Inferior parietal cortex (tissue), 1 donor: ENCODE measurements at regions not wholly inside any gene's neighbourhood (a gene's known extent, or its start where the extent isn't known, plus 50 kb on each side); places are given as distances from the start of the nearest gene placed in this dataset.

Experiments used
- DNase-seq: peaks from one replicate; pipeline ENCODE4 v3.0.0-alpha.2; 2016; ENCODE audit errors: extremely low spot score

DNA sequence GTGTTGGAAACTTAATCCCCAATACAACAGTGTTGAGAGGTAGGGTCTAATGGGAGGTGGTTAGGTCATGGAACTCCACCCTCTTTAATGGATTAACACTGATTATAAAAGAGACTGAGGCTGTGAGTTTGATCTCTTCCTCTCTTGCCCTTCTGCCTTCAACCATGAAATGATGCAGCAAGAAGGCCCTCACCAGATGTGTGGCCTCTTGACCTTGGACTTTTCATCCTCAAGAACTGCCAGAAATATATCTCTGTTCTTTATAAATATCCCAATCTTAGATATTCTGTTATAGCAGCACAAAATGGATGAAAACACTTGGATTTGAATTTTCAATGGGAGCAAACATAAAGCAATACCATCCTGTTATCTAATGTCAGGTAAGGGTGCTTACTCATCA lies 67.6 kb downstream of the NMUR2 start:
- no peak for DNase-seq

DNA sequence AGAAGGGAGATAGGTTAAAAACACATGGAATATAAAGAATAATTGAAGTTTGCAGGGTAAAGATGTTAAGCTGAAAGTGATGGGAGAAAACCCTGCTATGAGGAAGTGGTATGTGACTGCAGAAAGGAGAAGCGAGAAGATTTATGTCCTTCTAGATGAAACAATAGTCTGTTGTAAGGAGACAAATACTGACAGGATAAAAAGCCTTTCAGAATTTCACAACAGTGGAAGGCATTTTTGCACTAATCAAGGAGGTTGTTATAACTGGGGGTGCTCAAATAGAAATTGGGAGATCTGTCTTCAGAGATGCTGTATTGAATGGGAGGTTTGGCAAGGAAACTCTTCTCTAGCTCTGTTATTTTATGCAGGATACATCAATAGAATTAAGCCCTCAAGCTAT lies 69.6 kb downstream of the NMUR2 start:
- peak; percentile 17 for DNase-seq

DNA sequence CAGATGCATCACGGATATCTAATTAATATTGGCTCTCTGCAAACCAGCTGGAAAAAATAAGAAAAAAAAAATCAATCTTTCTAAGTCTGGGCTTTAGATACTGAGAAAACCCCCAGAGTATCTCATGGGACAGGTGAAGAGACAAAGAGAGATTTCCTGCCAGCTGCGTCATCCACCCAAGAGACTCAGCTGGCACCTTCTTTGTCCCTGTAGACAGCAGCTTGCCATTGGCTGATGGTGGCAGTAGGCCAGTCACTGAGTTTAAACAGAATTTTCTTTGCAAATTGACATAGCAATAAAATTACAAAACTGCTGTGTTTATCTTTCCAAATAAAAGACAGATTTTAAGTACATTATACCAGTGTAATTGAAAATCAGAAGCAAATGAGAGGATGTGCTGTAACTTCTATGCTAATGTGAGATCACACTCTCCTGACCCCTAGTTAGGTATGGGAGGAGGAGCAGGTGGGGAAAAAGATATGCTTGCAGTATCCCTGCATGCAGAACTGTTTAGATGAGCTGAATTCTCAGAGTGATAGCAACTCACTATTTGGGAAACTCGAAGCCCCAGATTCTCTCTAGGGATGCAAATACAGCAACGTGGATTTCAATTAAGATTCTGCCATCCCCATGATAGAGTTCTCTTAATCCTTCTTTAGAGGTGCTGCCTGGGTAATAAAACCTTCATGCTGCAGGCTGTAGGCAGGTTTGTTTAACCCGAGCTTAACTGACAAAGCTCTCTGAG lies 72.2 kb downstream of the NMUR2 start:
- no peak for DNase-seq

DNA sequence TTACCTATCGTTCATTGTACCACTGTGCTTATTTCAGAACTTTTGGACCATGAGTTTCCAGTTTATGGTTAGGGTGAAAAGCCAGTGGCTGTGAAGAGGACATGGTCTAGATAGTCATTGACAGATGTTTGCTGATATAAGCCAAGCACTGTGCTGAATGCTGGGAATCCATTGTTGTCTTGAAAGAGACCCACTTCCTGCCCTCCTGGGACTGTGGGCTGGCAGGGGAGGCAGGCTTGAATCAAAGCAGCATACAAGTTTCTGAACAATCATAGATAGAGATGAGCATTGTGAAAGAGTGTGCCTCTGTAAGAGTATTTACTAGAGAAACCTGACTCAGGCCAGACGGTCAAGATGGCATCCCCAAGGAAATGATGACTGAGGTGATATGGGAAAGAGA lies 73.4 kb downstream of the NMUR2 start:
- DNase-seq, result no peak

DNA sequence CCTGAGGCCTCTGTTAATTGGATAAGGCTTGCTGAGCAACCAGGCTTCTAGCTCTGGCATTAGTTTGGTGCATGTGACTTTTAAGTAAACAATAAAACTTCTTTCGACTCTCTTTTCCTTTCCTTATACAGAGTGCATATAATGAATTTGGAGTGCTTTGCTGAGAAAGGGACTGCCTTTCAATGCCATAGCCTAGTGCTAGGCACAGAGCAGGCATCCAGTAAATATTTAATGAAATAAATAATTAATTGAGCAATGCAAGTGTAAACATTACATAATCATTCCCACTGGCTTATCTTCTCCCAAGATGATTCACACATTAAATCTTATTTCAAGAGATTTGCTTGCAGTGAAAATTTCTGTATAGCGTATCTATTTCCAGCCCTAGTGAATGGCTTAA lies 74.1 kb downstream of the NMUR2 start:
- no peak for DNase-seq

DNA sequence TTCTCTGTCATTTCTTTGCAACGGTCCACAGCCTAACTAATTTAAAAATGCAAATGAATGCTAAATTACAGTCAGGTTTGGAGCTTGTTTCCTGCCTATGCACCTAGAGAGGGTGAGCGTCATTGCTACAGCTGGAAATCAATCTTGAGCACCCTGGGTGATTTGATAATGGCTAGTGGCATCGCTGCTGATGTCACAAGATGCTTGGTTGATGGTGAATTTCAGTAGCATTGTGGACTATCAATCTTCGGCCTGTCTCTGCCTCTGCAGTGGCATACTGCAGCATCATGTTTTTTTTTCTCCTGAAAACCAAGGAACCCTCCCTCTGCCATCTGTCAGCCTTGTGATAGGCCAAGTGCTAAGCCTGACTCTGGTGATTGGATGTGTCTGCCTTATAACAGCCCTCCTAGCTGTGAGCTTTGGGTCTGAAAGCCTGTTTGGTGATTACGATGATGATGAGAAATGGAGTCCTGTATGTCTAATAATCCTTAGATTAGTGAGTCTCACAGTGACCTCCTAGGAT lies 75.3 kb downstream of the NMUR2 start:
- no peak for DNase-seq

DNA sequence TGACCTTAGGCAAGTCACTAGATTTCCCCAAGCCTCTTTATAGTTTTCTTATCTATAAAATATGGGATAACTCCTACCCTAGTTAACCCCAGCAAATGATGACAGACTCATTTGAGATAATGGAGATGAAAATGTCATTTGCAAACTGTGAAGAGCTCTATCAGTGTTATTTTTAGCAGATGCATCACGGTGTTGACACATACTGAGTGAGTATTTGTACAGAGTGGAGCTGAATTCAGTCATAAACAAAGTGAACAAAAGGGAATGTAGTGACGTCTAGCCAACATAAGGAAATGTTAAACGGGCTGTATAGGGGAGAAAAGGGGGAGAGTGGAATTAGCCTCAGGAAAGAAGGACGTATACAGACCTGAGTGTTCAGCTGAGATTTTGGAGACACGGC lies 75.9 kb downstream of the NMUR2 start:
- no peak for DNase-seq

DNA sequence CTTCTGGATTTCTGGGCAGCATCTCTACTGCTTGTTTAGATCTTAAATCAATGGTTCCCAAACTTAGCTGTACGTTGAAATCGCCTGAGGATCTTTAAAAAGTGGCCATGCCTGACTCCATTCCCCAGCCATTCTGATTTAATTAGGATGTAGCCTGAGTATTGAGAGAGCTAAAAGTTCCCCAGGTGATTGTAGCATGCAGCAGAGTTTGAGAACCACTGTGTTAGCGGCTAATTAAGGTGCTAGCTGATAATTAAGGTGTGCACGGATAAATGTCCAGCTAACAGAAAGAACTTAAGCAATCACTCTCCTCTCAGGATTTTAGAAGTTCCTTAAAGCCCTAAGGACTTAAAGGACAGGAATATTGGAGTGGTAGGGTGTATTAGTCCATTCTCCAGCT lies 89.1 kb downstream of the NMUR2 start:
- no peak for DNase-seq

DNA sequence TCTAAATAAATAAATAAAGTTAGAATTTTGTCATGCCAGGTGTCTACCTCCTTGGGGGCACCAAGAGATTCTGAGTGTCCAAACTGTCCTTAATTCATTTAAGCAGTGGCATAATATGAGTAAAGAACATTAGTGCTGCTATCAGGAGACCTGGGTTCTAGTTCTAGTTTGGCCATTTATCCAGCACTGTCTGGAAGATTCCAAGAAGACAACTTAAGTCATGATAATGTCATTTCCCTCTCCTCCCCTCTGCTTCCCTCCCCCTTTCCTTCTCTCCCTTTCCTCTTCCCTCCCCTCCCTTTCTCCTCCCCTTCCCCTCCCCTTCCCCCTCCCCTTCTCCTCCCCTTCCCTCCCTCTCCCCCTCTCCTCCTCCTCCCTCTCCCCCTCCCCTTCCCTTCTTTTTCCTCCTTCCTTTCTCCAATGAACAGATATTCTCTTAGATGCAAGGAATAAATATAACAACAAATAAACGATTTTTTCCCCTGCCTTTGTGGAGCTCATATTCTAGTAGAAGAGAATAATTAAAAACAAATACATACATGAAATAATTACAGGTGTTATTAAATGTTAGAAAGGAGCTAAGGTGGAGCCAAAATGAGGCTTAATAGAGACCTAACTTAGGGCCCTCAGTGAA lies 90.8 kb downstream of the NMUR2 start:
- no peak for DNase-seq

DNA sequence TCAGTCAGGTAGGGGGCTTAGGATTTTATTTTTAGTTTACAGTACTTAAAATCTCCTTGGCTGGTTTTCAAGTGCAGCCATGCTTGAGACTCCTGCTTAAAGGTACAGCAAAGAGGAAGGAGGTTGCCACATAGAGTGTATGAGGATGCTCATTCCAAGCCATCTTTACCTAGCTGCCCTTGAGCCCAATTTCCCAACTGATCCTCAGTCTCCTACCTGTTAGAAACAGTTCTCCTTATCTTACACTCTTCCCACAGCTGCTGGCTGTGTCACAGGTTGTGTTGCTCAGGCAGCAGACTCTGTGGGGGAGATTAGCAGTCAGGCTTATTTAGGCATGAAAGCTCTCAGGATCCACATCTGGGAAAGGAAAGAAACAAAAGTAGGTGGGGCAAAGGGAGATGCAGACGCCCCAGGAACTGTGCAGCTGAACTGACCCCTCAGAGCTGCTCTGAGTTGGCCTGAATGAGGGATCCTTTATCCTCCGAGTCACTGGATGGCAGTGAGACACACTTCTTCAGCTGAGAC lies 95.1 kb downstream of the NMUR2 start:
- no peak for DNase-seq

DNA sequence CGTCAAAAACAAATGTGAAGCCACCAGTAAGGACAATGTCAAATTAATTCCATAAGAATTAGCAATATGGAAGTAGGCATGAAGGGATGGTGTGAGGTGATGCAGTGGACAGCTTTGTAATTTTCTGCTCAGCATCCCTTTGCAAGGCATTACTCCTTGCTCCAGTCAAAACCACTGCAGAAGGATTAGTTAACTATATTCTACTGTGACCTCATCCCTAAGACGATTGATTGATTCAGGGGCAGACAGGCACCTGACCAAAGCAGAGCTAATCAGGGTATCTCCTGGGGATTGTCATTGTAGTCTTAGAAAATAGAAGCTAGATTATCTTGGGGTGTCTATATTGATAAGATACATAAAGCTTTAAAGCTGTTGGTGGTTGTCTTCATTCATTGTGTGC lies 98.7 kb downstream of the NMUR2 start:
- DNase-seq, result no peak

DNA sequence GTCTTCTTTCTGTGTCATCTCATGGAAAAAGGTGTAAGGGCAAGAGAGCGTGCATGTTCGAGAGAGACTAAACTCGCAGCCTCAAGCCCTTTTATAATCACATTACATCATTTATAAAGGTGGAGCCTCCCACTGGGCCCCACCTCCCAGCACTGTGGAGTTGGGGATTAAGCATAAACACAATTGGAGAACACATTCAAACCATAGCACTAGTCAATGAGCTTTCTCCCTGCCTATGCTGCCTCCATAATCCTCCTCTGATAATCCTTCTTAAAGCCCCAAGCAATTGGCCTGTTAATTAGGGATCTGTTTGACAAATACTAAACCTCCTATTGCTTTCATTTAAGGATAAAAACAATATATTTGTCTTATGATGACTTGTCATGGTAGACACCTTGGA lies 99.6 kb downstream of the NMUR2 start:
- no peak for DNase-seq

DNA sequence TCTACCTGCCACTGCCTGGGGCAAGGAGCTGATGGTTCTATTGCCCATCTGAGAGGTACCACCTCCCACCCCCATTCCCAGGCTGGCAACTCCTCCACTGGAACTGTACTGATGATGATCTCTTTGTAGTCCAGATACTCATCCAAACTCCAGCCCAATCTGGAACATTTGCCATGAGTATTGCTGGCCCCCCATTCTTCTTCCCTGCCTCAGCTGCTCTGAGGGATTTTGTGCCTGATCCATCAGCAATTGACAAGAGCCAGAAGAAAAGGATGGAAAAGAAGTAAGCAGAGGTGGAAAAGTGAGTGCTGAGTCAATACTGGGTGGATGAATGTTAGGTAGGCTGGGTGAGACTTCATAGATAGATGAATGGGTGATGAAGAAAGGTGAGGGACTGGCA lies 101.2 kb downstream of the NMUR2 start:
- DNase-seq, result no peak

DNA sequence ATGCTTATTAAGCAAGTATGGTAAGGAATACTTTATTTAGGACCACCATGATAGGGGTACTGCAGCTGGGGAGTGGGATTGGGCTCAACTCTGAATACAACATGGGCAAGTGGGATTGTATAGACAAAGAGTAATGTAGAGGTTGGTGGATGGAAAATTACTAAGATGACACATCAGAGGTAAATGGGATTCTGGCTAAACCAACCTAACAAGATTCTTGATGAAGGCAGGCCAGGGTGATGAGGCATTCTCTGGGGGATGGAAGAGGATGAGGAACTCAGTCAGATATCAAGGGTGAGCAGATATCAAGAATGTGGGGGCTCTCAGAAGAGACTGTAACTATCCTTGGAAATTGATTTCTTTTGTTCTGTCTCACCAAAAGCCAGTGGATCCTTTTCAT lies 107.2 kb downstream of the NMUR2 start:
- DNase-seq, result no peak

DNA sequence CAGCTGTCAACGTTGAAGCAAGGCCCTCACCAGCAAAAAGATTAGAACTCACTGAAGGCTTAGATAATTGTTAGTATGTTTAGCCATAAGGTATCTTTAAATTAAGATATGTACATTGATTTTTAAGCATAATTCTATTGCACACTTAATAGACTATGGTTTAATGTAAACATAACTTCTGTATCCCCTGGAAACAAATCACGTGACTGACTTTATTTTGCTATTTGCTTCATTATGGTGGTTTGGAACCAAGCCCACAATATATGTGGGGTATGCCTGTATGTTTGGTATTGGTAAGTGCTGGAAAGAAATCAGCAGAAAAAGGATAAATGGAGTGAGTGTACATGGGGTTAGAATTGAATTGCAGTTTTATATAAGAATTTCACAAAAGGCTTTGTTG lies 111.9 kb downstream of the NMUR2 start:
- no peak for DNase-seq

DNA sequence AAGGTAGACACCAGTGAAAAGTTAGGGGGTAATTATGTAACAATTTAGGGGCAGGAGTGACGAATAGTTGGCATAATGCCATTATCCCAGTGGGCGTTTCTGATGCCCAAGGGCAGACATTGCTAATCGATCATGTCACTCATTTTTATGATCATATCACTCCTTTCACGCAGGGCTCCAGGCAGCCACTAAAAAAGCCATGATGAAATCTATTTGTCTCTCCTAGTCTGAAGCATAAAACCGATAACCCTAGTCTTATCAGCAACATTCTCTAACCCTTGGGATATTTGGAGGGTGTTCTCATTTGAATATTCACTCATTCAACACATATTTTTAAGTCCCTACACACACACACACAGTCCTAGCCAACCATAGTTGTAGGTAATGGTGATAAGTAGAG lies 114.9 kb downstream of the NMUR2 start:
- DNase-seq, result no peak

DNA sequence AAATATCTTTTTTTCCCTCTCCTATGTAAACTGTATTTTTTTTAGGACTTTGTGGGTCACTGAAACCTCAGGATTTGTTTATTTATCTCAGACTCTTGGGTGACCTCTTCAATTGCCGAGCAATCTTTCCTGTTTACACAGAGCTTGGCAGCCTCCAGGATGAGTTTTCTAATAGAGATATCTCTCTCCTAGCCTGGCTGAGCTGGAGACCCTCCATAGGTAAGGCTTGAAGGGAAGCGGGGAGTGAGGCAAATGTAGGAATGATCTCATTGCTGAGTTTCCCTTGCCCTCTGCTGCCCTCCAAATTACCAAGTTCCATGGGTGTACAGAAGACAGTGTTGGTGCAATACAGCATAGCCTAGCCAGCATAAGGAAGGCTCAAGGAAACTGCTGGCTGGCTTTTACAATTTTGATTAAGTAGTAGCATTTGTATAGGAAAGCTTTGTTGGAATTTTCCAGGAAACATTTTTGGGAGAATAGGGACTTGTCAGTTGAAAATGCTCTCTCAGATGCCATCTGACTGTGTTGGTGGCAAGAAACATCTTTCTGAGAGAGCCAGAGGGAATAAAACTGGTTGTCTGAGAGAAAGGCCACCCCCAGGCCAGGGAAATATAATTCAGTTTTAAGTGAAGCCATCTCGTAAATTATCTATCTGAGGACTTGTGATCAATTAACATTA lies 116.0 kb downstream of the NMUR2 start:
- DNase-seq, result no peak

DNA sequence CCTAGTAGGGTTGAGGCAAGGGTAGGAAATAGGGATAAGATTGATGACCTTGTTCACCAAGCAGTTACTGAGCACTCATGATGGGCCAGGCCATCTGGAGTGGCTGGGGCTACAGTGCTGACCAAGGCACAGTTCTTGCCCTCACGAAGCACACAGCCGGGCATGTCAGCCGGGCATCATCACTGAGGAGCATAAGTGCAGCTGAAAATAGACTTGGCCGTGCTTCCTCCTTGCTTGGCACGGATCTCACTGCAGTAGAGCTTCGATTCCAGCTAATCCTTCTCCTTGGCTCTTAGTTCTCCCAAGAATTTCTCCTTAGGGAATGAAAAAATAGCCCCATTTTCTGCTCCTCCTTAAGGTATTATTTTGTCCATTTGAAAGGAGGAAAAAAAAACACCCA lies 116.6 kb downstream of the NMUR2 start:
- no peak for DNase-seq

DNA sequence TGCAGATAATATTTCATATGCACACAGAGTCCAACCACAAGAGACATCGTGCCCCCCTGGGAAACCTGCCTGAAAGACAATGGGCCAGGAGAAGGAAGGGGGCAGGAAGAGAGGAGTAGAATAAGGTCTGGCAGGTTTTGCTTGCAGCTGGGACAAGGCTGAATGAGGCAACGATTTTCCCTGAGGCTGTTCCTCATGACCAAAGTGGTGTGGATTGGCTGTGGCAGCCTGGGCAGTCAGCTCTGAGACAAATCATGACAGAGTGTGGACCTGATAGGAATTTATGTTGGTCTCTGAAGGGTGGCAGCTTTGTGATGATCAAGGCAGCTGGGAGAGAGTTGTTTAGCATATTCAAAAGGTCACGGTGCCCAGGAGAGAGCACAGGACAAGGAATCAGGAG lies 119.3 kb downstream of the NMUR2 start:
- DNase-seq, result no peak

DNA sequence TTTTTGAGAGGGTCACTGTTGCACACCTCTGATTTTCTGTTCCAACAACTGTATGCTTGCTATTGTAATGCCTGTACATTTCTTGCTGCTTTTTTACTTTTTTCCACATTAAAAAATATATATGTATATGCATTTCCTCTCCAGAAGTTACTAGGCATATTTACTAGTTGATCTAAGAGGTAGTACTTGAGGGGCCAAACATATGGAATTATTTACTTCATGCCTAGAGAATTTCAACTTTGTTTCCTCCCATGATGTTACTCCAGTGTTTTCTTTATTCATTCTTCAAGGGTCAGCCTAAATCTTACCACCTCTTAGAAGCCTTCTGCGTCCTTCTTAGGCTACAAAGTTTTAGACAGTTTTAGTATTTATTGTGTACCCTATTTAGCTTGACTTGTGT lies 122.7 kb downstream of the NMUR2 start:
- no peak for DNase-seq

DNA sequence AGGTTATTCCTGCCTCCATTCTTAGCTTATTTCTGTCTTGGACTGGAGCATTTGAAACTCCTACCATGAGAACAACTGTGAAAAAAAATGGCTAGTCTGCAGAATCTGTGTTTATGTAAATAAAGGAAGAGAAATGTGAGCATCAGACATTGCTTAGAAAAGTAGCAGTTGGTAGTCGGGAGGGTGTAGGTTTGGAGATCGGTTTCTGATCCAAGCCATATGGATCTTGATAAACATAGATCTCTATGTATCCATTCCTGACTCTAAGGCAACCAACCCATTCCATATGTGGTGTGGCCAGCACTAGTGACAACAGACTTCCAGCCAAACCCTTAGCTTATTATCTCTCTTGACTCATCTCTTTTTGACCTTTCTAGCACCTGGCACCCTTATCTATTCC lies 127.1 kb downstream of the NMUR2 start:
- no peak for DNase-seq

DNA sequence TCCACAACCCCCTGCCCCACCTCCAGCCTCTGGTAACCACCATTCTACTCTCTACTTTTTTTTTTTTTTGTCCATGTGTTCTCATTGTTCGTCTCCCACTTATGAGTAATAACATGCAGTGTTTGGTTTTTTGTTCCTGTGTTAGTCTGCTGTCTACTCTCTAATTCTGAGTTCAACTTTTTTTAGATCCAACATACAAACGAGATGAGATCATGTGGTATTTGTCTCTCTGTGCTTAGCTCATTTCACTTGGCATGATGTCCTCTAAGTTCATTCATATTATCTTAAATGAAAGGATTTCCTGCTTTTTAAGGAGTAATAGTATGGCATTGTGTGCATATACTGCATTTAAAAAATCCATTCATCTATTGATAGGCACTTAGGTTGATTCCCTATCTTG lies 130.9 kb downstream of the NMUR2 start:
- no peak for DNase-seq

DNA sequence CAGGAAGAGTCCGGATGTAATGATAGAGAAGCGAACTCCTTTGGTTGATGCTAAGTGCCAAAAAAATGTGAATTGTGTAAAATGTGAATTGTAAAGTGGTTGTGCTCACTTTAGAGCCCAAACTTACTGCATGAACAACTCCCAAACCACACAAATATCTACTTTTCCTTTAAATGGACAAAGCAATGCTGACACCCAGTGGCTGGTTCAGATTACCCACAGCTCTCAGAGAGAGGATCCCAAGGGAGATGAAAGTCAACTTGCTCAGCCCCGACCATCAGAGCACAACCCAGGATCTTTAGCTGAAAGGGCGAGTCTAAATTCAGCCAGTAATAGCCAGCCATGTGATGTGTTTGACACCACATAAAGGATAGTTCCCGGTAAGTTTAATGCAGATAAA lies 133.7 kb downstream of the NMUR2 start:
- peak; percentile 69 for DNase-seq
